HG02973 (cell line): ENCODE measurements at regions not wholly inside any gene's neighbourhood (a gene's known extent, or its start where the extent isn't known, plus 50 kb on each side); places are given as distances from the start of the nearest gene placed in this dataset.

Experiments used
- ATAC-seq: cut with Tn5 transposase; IDR thresholded peaks from one replicate; pipeline ENCODE4 v1.9.1; 2021; ENCODE audit warnings: moderate library complexity; ENCODE audit not compliant: unreplicated experiment

GRCh38 chr5:89283728-89284493, 400.9 kb upstream of the MEF2C start:
- no peak for ATAC-seq

DNA sequence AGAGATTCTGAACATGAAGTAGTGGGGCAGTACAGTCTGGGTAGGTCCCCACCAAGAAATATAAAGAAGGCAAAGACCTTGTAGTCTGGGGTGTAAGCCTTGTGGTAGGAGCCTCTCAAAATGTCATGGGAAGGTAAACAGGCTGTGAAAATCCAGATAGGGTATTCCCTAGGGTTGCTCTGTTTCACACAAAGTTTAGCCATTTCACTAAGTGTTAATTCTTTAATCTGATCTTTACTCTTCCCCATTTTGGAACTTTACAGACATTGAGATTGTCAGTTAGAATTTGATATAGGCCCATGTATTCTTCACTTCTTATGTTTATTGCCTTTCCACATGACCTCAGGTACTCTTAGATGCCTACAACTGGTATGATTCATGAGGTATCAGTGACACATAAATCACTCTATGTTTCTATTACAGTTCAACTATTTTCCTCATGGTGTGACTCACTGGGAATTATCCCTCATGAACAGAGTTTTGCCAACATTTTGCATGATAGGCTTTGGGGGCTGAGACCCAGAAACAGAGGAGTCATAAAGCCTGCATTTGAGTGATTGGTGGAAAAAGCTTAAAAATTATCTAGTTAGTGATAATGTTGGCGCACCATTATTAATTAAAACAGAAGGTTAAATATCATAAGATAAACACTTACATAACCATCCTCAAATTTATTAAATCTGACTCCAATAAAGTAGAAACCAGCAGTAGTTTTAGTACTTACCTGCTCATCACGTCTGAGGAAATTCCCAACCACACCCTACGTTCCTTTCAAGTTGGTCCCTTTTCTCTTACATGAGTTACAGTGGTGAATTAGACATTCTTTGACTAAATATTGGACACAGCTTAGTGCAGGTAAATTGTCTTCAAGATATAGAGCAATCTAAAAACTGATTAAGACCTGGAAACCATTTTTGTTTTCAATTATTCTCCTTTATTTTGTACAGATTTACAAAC, 399.8 kb upstream of the MEF2C start:
- ATAC-seq: no peak

- no peak for ATAC-seq
Observed at GRCh38 chr5:89281766-89282553, 399.0 kb upstream of the MEF2C start.

DNA sequence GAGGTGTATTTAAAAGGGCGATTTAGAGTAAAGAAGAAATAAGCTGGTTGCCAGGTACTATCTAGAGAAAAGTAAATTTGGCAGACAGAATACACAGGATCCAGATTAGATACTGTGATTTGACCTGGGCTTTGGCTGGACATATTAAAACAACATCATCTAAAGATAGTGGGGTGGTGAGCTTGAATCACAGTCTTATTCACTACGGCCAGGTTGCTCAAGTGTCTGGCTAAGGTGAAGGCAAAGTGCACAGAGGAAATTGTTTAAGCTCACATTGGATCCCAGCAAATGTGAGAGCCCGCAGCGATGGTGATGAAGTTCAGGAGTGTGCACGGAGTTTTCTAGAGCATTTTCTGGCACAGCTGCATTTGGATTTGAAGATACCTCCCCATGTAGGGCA, 398.2 kb upstream of the MEF2C start:
- ATAC-seq: no peak

- no peak for ATAC-seq
Observed at GRCh38 chr5:89280103-89281037, 397.4 kb upstream of the MEF2C start.

- ATAC-seq: no peak
Observed at GRCh38 chr5:89279391-89280036, 396.5 kb upstream of the MEF2C start.

DNA sequence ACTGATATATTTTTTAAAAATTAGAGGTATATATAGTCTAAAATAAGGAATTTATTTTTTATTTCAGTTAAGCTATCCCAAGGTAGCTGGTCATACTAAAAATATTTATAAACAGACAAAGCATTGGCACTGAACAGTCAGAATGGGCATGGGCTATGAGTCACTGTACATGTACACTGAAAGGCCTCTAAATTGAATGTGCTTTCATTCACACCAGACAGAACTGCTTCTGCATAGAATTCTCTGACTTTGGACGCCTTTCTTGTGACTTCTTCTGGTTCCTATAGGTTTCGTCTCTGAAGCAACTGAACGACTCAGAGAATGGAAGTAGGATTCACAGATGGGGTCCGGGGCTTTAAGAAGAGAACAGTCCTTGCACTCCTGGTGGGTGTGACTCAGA, 394.8 kb upstream of the MEF2C start:
- no peak for ATAC-seq

DNA sequence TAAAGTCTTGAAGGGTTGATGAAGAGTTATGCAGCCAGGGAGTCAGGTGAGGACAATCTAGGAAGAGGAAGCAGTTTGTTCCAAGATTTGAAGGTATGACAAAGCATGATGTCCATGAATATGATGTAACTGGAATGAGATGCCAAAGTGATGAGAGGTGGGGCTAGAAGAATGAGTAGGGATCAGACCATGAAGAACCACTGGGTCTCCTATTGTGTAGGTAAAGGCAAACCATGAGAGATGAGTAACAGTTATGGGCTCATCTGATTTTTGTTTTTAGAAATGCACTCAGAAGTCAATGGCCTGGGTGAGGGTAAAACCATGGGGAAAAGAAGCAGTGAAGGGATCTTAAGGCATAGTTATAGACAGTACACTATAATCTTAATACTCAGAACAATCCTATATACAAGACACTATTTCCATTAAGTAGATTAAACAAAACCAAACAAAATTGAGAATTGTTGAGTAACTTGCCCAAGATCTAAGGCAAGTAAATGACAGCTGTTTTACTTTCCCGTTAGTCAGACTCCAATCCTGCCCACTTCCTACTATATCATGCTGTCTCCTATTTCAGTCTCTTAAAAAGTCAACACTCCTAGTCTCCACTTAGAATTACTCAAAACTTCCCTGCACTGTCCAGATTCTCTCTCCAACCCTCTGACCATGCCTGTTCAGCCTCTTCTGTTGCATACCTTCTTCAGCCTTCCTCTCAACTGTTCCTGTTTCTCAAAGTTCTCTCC, 393.8 kb upstream of the MEF2C start:
- ATAC-seq: no peak

- ATAC-seq: no peak
Observed at GRCh38 chr5:89275066-89275855, 392.3 kb upstream of the MEF2C start.

DNA sequence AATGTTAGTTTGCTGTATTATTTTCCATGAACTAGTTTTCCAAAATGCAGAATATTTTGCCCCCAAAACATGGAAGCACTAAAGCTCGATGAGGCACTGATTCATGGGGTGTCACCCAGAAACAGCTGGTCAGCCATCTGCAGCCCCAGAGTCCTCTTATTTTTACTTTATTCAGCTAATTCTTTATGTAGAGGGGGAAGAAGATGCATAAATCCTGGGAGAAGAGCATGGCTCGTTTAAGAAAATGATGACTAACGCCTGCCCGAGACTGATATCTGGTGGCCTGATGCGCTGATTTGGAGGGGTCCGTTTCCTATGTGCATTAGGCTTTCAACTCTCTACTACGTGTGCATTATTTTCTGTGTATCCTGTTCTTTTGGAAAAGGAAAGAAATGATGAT, 390.3 kb upstream of the MEF2C start:
- no peak for ATAC-seq

GRCh38 chr5:89270901-89271300, 387.9 kb upstream of the MEF2C start:
- no peak for ATAC-seq

- ATAC-seq: no peak
Observed at GRCh38 chr5:89269721-89270120, 386.7 kb upstream of the MEF2C start.

DNA sequence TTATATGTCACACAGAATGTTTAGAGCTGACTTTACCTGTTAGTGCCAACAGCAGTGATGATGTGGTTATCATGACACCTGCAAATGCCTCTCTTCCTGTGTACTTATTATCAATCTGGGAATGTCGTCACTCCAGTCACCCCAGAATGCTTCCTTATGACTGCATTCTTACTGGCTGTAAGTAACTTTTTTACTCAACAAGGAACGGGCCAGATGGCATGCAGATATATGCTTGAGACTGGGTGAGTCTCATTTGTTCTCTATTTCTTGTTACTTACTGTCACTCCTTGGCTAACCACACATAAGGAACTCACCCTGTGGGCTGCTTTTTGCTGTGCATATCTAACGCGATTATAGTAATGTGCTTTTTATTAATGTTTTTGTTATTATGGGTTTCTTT, 385.5 kb upstream of the MEF2C start:
- ATAC-seq: no peak

GRCh38 chr5:89267788-89268187, 384.8 kb upstream of the MEF2C start:
- ATAC-seq: no peak

- no peak for ATAC-seq
Observed at GRCh38 chr5:89265511-89266179, 382.7 kb upstream of the MEF2C start.

DNA sequence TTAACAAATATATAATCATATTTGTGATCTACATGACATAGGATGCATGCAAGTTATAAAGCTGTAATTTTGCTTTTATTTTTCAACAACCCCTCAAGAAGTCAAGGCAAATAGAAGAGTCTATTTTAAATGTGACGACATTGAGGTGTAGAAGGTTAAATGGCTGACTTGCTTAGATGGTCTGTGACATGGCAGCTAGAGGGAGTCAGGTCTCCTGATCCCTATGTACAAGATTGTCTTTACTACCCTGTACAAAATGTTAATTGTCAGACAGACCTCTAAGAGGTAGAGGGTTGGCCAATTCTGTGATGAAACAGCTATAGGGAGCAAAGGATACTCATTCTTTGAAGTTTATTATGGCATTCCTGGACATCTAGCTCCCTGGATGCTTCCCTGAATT, 380.9 kb upstream of the MEF2C start:
- ATAC-seq: no peak

- no peak for ATAC-seq
Observed at GRCh38 chr5:89262030-89262429, 379.0 kb upstream of the MEF2C start.

- ATAC-seq: no peak
Observed at GRCh38 chr5:89260254-89260653, 377.3 kb upstream of the MEF2C start.
